Natural killer cell (primary cell): ENCODE measurements at regions not wholly inside any gene's neighbourhood (a gene's known extent, or its start where the extent isn't known, plus 50 kb on each side); places are given as distances from the start of the nearest gene placed in this dataset.

Source experiments
- ATAC-seq, 3 donors: fragments of 150-1000 bp in 2 of 3; fragments of 200-7000 bp in 1 of 3; cut with Tn5 transposase; 1 replicate in 1 of 3; 2 replicates in 2 of 3; pipeline ENCODE4 v1.10.0; 2021; ENCODE audit warnings: mild to moderate bottlenecking in 2 of 3, moderate library complexity in 2 of 3
- DNase-seq, 2 donors: peaks; one replicate each; pipeline versions ENCODE4 v3.0.0 to v3.0.0-alpha.2; 2013 to 2021; ENCODE audit warnings: mixed read lengths in 1 of 2
- H3K27ac ChIP-seq: one replicate; pipeline ENCODE4 v1.5.1; 2013; ENCODE audit warnings: mild to moderate bottlenecking, low read length
- H3K27me3 ChIP-seq: one replicate; pipeline ENCODE4 v1.6.1; 2013; ENCODE audit warnings: low read length; ENCODE audit not compliant: control insufficient read depth, insufficient read depth
- H3K36me3 ChIP-seq: one replicate; pipeline ENCODE4 v1.6.1; 2013; ENCODE audit warnings: low read length; ENCODE audit not compliant: control insufficient read depth, insufficient read depth
- H3K4me1 ChIP-seq: one replicate; pipeline ENCODE4 v1.6.1; 2013; ENCODE audit warnings: low read length; ENCODE audit not compliant: control insufficient read depth, insufficient read depth
- H3K4me3 ChIP-seq: one replicate; pipeline ENCODE4 v1.5.1; 2013; ENCODE audit warnings: low read length
- H3K9me3 ChIP-seq: one replicate; pipeline ENCODE4 v1.6.1; 2013; ENCODE audit warnings: low read length; ENCODE audit not compliant: control insufficient read depth, insufficient read depth
- H3K27ac Mint-ChIP-seq, 2 donors: one replicate each; pipeline ENCODE4 v1.8.0; 2022; ENCODE audit warnings: mild to moderate bottlenecking in 2 of 2, mixed read lengths in 2 of 2, moderate library complexity in 1 of 2
- H3K27me3 Mint-ChIP-seq, 2 donors: one replicate each; pipeline ENCODE4 v1.8.0; 2022; ENCODE audit warnings: low read depth in 2 of 2, mixed read lengths in 2 of 2
- H3K36me3 Mint-ChIP-seq: one replicate; pipeline ENCODE4 v1.8.0; 2022; ENCODE audit warnings: mixed read lengths
- H3K4me1 Mint-ChIP-seq, 2 donors: one replicate each; pipeline ENCODE4 v1.8.0; 2022; ENCODE audit warnings: mixed read lengths in 2 of 2
- H3K4me3 Mint-ChIP-seq: one replicate; pipeline ENCODE4 v1.8.0; 2022; ENCODE audit warnings: mild to moderate bottlenecking, moderate library complexity, mixed read lengths
- H3K9me3 Mint-ChIP-seq, 2 donors: one replicate each; pipeline ENCODE4 v1.8.0; 2022; ENCODE audit warnings: mixed read lengths in 2 of 2
- WGBS: methylation state at CpG from one replicate; pipeline ENCODE4 v1.1.7; 2013; ENCODE audit warnings: missing lambda C conversion rate; ENCODE audit not compliant: insufficient coverage; 5-methylcytosine and 5-hydroxymethylcytosine counted together
- intact Hi-C: fragments of 100-400 bp; cut with micrococcal nuclease; formaldehyde crosslinking; loops from one replicate; pipeline ENCODE4 v1.14.2; 2022
- TF ChIP-seq, protein P1 (sequence below): fragments of 200-600 bp; IDR thresholded peaks from one replicate; pipeline ENCODE4 v1.8.0; 2022; ENCODE audit warnings: antibody characterized with exemption

DNA sequence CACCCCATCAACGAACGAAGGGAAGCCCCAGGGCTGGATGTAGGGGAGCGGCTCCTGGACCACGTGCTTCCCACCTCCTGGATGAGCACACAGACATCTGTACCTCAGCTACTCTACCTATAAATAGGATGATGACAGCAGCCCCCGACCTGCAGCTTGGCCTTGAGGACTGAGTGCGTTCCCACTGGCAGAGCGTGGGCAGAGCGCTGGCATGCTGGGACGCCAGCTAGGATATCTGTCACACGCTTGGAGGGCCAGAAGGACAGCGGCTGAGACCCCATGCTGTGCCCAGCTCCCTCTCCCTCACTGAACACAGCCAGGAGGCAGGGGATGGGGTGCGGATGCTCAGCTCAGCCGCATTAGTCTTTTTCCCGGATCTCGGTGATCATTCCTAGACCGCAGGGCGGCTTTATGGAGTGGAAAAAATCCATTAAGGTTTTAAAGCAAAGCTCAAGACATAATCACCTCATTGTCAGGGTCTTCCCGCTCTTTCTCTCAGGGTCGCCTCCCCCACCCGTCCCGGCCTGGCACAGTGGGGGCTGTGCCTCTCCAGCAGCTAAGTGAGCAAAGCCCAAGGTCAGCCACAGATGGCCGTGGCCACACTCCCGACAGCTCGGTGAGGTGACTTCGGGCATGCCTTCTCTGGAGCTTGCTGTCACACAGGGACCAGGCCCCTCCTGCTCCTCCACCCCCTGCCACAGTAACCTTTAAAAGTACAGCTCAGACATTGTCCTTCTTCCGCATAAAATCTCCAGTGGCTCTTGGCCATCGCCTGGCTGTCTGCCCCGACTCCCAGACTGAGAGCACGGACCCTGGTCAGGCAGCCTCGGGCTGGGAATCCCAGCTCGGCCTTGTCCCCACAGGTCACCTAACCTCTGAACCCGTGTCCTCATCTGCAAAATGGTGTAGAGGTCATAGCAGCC, 69.6 kb upstream of the SHISAL1 start:
- TF ChIP-seq, protein P1, sequence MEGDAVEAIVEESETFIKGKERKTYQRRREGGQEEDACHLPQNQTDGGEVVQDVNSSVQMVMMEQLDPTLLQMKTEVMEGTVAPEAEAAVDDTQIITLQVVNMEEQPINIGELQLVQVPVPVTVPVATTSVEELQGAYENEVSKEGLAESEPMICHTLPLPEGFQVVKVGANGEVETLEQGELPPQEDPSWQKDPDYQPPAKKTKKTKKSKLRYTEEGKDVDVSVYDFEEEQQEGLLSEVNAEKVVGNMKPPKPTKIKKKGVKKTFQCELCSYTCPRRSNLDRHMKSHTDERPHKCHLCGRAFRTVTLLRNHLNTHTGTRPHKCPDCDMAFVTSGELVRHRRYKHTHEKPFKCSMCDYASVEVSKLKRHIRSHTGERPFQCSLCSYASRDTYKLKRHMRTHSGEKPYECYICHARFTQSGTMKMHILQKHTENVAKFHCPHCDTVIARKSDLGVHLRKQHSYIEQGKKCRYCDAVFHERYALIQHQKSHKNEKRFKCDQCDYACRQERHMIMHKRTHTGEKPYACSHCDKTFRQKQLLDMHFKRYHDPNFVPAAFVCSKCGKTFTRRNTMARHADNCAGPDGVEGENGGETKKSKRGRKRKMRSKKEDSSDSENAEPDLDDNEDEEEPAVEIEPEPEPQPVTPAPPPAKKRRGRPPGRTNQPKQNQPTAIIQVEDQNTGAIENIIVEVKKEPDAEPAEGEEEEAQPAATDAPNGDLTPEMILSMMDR: no peak
- intact Hi-C loops: no loop called here
- Histone ChIP-seq H3K36me3 (no peaks in the 10 kb centered on the region), H3K27ac (no peak overlapping the region), H3K4me1 (no peaks in the 10 kb centered on the region), H3K9me3 (no peaks in the 10 kb centered on the region), H3K4me3 (no peak overlapping the region), H3K27me3 (no peaks in the 10 kb centered on the region)
- DNase-seq: no peak
- Mint-ChIP-seq H3K27me3 (peaks cover 9 to 28% of the 10 kb centered on the region in 2 donors), H3K27ac (no peak overlapping the region), H3K4me3 (no peak overlapping the region), H3K9me3 (peaks cover 0 to 2% of the 10 kb centered on the region in 2 donors), H3K36me3 (peaks cover 7% of the 10 kb centered on the region), H3K4me1 (no peaks in the 10 kb centered on the region)
- no peak for ATAC-seq
- WGBS: 87% methylated on average over 31 of the region's 32 CpGs

DNA sequence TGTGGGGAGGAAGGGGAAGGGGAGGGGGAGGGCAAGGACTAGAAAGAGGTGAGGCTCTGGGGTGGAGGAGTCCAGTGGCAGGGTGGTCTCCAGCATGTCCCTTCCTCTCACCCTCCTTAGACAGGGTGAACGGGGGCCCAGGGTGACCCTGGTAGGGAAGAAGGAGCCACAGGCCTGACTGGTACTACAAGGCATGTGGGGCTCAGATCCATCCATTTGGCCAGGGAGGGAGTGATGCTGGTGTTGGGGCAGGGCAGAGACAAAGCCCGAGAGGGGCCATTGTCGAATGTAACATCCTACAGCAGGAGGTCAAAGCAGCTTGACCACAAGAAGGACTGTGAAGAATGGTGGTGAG, 69.0 kb upstream of the SHISAL1 start:
- peaks cover 9 to 28% of the 10 kb centered on the region in 2 donors for H3K27me3 Mint-ChIP-seq
- peaks cover 11% of the 10 kb centered on the region for H3K36me3 Mint-ChIP-seq
- H3K9me3 Mint-ChIP-seq: peaks cover 0 to 2% of the 10 kb centered on the region in 2 donors
- ATAC-seq (no peak), DNase-seq (no peak)
- H3K4me3 Mint-ChIP-seq: no peak overlapping the region
- no peaks in the 10 kb centered on the region for H3K4me1 ChIP-seq
- H3K9me3 ChIP-seq: no peaks in the 10 kb centered on the region
- no peaks in the 10 kb centered on the region for H3K27me3 ChIP-seq
- no peak overlapping the region for H3K27ac ChIP-seq
- H3K27ac Mint-ChIP-seq: no peak overlapping the region
- no peaks in the 10 kb centered on the region for H3K36me3 ChIP-seq
- no peak overlapping the region for H3K4me3 ChIP-seq
- whole genome bisulfite sequencing: 49% methylated on average over 3 of the region's 3 CpGs
- no peaks in the 10 kb centered on the region for H3K4me1 Mint-ChIP-seq
- intact Hi-C loops: no loop called here
- TF ChIP-seq, protein P1: no peak

DNA sequence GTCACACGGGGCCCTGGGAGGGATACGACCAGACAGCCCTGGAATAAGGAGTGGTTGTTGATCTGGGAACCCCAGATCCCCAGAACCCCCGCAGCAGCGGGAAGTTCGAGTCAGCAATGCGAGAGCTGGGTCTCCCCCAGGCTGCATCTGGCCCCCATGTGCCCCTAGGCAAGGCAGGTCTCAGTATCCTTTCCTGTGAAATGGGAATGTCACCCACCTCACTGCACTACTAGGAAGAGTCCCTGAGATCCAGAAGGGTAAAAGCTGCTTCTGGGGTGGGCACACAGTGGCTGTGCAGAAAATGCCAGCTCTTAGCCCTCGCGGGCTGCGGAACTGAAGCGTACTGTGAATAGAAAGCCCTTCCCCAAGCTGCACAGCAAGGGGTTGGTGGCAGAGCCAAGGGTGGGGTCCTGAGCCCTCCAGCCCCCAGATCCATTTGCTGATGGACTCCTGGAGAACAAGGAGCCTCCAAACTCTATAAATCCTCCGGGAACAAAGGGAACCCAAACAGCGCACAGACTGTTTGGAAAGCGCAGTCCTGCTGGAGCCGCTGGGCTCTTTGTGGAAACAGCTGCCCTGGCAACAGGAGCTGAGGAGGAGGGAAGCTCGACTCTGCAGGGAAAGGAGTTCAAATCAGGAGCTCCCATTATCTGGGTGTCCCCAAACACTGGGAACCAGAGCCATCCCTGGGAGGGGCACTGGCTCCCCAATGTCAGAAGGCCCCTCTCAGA, 68.2 kb upstream of the SHISAL1 start:
- Histone ChIP-seq H3K9me3 (no peaks in the 10 kb centered on the region), H3K27me3 (no peaks in the 10 kb centered on the region), H3K36me3 (no peaks in the 10 kb centered on the region), H3K27ac (no peak overlapping the region), H3K4me1 (no peaks in the 10 kb centered on the region), H3K4me3 (no peak overlapping the region)
- no peak overlapping the region for H3K27ac Mint-ChIP-seq
- 82% methylated on average over 15 of the region's 15 CpGs for WGBS
- peaks cover 0 to 6% of the 10 kb centered on the region in 2 donors for H3K9me3 Mint-ChIP-seq
- no peak for DNase-seq
- ATAC-seq: no peak
- TF ChIP-seq, protein P1: no peak
- intact Hi-C loops: no loop called here
- H3K27me3 Mint-ChIP-seq: peaks cover 11 to 31% of the 10 kb centered on the region in 2 donors
- H3K4me3 Mint-ChIP-seq: no peak overlapping the region
- H3K4me1 Mint-ChIP-seq: no peaks in the 10 kb centered on the region
- H3K36me3 Mint-ChIP-seq: peaks cover 17% of the 10 kb centered on the region
